ENCODE measurements at regions not wholly inside any gene's neighbourhood (a gene's known extent, or its start where the extent isn't known, plus 50 kb on each side); places are given as distances from the start of the nearest gene placed in this dataset.

DNA sequence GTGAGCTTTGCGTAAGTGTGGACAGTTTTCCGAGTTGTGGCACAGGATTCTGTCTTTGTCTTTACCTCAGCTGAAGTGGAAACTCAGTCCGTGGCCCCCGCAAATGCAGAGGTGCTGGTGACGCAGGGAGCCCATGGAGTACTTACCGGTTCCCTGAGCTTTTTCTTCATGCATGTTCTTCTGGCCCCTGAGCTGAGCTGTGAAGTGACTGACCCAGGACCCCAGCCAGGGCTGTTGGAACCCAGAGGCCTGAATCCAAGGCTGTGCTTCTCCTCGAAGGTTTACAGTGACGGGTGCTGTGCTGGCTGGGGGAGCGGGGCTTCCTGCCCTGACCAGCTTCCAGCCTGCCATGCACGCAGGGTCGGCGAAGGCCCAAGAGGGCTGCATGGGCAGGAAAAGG, 223.5 kb downstream of the GLRX3 start:
- TF ChIP-seq POLR2A (IDR thresholded peaks at IDR 0.05) (no peak), POLR2AphosphoS5 (IDR thresholded peaks at IDR 0.05) (no peak)
